HG02642 (cell line): ENCODE measurements at regions not wholly inside any gene's neighbourhood (a gene's known extent, or its start where the extent isn't known, plus 50 kb on each side); places are given as distances from the start of the nearest gene placed in this dataset.

Experiments used
- ATAC-seq: cut with Tn5 transposase; IDR thresholded peaks from one replicate; pipeline ENCODE4 v1.9.1; 2021; ENCODE audit warnings: mild to moderate bottlenecking; ENCODE audit not compliant: unreplicated experiment, poor library complexity

GRCh38 chr2:45220227-45220626, 211.0 kb upstream of the SIX2 start:
- ATAC-seq: no peak

- no peak for ATAC-seq
Observed at GRCh38 chr2:45218931-45219339, 209.7 kb upstream of the SIX2 start.

GRCh38 chr2:45218297-45218696, 209.0 kb upstream of the SIX2 start:
- no peak for ATAC-seq

GRCh38 chr2:45216118-45216517, 206.9 kb upstream of the SIX2 start:
- no peak for ATAC-seq

GRCh38 chr2:45214550-45214949, 205.3 kb upstream of the SIX2 start:
- no peak for ATAC-seq

- no peak for ATAC-seq
Observed at GRCh38 chr2:45212953-45213635, 203.8 kb upstream of the SIX2 start.

GRCh38 chr2:45211636-45212035, 202.4 kb upstream of the SIX2 start:
- no peak for ATAC-seq

GRCh38 chr2:45210462-45211195, 201.4 kb upstream of the SIX2 start:
- no peak for ATAC-seq

- no peak for ATAC-seq
Observed at GRCh38 chr2:45209875-45210274, 200.6 kb upstream of the SIX2 start.

- ATAC-seq: no peak
Observed at GRCh38 chr2:45209302-45209701, 200.1 kb upstream of the SIX2 start.

- ATAC-seq: no peak
Observed at GRCh38 chr2:45207101-45207500, 197.8 kb upstream of the SIX2 start.

- no peak for ATAC-seq
Observed at GRCh38 chr2:45205985-45206384, 196.7 kb upstream of the SIX2 start.

- ATAC-seq: no peak
Observed at GRCh38 chr2:45205480-45205879, 196.2 kb upstream of the SIX2 start.

- no peak for ATAC-seq
Observed at GRCh38 chr2:45203400-45203799, 194.1 kb upstream of the SIX2 start.

- no peak for ATAC-seq
Observed at GRCh38 chr2:45199973-45200372, 190.7 kb upstream of the SIX2 start.

GRCh38 chr2:45195916-45196315, 186.7 kb upstream of the SIX2 start:
- ATAC-seq: no peak

GRCh38 chr2:45194596-45194995, 185.3 kb upstream of the SIX2 start:
- ATAC-seq: no peak

GRCh38 chr2:45193581-45193980, 184.3 kb upstream of the SIX2 start:
- ATAC-seq: no peak

- ATAC-seq: no peak
Observed at GRCh38 chr2:45192991-45193390, 183.7 kb upstream of the SIX2 start.

- no peak for ATAC-seq
Observed at GRCh38 chr2:45192481-45192880, 183.2 kb upstream of the SIX2 start.

GRCh38 chr2:45191976-45192375, 182.7 kb upstream of the SIX2 start:
- ATAC-seq: no peak
